ENCODE measurements at regions not wholly inside any gene's neighbourhood (a gene's known extent, or its start where the extent isn't known, plus 50 kb on each side); places are given as distances from the start of the nearest gene placed in this dataset.

DNA sequence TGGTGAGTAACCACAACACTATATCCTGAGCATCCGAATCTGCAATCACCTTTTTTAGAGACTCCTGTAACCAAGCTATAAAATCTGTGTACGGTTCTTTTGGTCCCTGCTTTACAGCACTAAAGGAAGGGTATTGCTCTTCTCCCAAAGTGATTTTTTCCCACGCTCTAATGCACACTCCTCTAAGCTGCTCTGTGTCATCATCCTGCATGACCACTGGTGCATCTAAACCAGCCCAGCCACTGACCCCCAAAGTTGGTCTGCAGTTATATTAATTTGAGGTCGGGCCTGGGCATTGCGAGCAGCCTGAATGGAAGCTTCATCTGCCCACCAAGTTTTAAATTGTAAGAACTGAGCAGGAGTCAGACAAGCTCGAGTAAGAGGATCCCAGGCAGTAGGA lies 480.0 kb downstream of the PTPRU start:
- no peak overlapping the region for H3K27ac ChIP-seq (ENCODE audit: control insufficient read depth, insufficient read depth, low read length)
- H3K9ac ChIP-seq (ENCODE audit: control insufficient read depth, extremely low read depth, insufficient read depth, low read length) = no peak overlapping the region
- no peak overlapping the region for H2AFZ ChIP-seq (ENCODE audit: control insufficient read depth, low read length)
- H3K9me1 ChIP-seq (ENCODE audit: control insufficient read depth, extremely low read depth, insufficient read depth, low read length) = peaks cover 2% of the 10 kb centered on the region
- H3K36me3 ChIP-seq (ENCODE audit: control insufficient read depth in 2 of 2, extremely low read depth in 1 of 2, insufficient read depth in 2 of 2, low read length in 2 of 2) = no peaks in the 10 kb centered on the region
- H3K27me3 ChIP-seq (ENCODE audit: control insufficient read depth, extremely low read depth, insufficient read depth, low read length) = no peaks in the 10 kb centered on the region
- H3K9me3 ChIP-seq (ENCODE audit: control insufficient read depth, low read depth, low read length) = no peaks in the 10 kb centered on the region
- H3K4me1 ChIP-seq (ENCODE audit: control insufficient read depth, extremely low read depth, insufficient read depth, low read length) = peaks cover 15% of the 10 kb centered on the region
- dilution Hi-C loops (cut with MboI; ENCODE audit: extremely low pct_ligation_motif_present, low sequenced_read_pairs) = no loop called here
- no peak overlapping the region for H3K4me3 ChIP-seq (ENCODE audit: control insufficient read depth in 2 of 3, extremely low read depth in 1 of 3, insufficient read depth in 2 of 3, low read depth in 1 of 3, low read length in 3 of 3)
- no peak for FAIRE-seq
- H3K4me2 ChIP-seq (ENCODE audit: control insufficient read depth, extremely low read depth, insufficient read depth, low read depth, low read length) = no peak overlapping the region
- TF ChIP-seq, protein P1, sequence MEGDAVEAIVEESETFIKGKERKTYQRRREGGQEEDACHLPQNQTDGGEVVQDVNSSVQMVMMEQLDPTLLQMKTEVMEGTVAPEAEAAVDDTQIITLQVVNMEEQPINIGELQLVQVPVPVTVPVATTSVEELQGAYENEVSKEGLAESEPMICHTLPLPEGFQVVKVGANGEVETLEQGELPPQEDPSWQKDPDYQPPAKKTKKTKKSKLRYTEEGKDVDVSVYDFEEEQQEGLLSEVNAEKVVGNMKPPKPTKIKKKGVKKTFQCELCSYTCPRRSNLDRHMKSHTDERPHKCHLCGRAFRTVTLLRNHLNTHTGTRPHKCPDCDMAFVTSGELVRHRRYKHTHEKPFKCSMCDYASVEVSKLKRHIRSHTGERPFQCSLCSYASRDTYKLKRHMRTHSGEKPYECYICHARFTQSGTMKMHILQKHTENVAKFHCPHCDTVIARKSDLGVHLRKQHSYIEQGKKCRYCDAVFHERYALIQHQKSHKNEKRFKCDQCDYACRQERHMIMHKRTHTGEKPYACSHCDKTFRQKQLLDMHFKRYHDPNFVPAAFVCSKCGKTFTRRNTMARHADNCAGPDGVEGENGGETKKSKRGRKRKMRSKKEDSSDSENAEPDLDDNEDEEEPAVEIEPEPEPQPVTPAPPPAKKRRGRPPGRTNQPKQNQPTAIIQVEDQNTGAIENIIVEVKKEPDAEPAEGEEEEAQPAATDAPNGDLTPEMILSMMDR (optimal IDR thresholded peaks at IDR 0.05 in 1 of 3, IDR thresholded peaks at IDR 0.05 in 1 of 3, conservative IDR thresholded peaks at IDR 0.05 in 1 of 3; ENCODE audit: extremely low read depth in 1 of 3, insufficient read depth in 2 of 3, low read length in 3 of 3) = no peak
- no peak for DNase-seq (ENCODE audit: low read depth, low spot score)
- no peaks in the 10 kb centered on the region for H4K20me1 ChIP-seq (ENCODE audit: control insufficient read depth, extremely low read depth, insufficient read depth, low read length)
- no peaks in the 10 kb centered on the region for H3K79me2 ChIP-seq (ENCODE audit: control insufficient read depth, insufficient read depth, low read length)

DNA sequence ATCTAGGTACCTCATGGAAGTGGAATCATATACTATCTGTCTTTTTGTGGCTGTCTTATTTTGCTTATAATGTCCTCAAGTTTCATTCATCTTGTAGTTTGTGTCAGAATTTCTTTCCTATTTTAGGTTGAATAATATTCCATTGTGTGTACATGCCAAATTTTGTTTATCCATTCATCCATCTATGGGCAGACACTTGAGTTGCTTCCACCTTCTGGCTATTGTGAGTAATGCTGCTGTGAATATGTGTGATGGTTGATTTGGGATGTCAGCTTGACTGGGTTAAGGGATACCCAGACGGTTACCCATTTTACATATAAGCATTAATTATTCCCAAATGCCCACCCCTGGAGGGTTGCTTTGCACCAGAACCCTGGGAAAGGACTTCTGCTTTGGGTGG lies 477.5 kb downstream of the PTPRU start:
- peaks cover 38% of the 10 kb centered on the region for H3K4me1 ChIP-seq (ENCODE audit: control insufficient read depth, extremely low read depth, insufficient read depth, low read length)
- no peaks in the 10 kb centered on the region for H3K79me2 ChIP-seq (ENCODE audit: control insufficient read depth, insufficient read depth, low read length)
- no peaks in the 10 kb centered on the region for H3K9me3 ChIP-seq (ENCODE audit: control insufficient read depth, low read depth, low read length)
- H3K36me3 ChIP-seq (ENCODE audit: control insufficient read depth in 2 of 2, extremely low read depth in 1 of 2, insufficient read depth in 2 of 2, low read length in 2 of 2) = no peaks in the 10 kb centered on the region
- no peak overlapping the region for H3K4me3 ChIP-seq (ENCODE audit: control insufficient read depth in 2 of 3, extremely low read depth in 1 of 3, insufficient read depth in 2 of 3, low read depth in 1 of 3, low read length in 3 of 3)
- H3K9me1 ChIP-seq (ENCODE audit: control insufficient read depth, extremely low read depth, insufficient read depth, low read length) = peaks cover 2% of the 10 kb centered on the region
- H4K20me1 ChIP-seq (ENCODE audit: control insufficient read depth, extremely low read depth, insufficient read depth, low read length) = no peaks in the 10 kb centered on the region
- TF ChIP-seq, protein P1 (optimal IDR thresholded peaks at IDR 0.05 in 1 of 3, IDR thresholded peaks at IDR 0.05 in 1 of 3, conservative IDR thresholded peaks at IDR 0.05 in 1 of 3; ENCODE audit: extremely low read depth in 1 of 3, insufficient read depth in 2 of 3, low read length in 3 of 3) = peak; percentile 30 to 46 (median 46)
- TF ChIP-seq EZH2 (IDR thresholded peaks at IDR 0.05; ENCODE audit: low read length) = no peak
- H2AFZ ChIP-seq (ENCODE audit: control insufficient read depth, low read length) = no peak overlapping the region
- H3K4me2 ChIP-seq (ENCODE audit: control insufficient read depth, extremely low read depth, insufficient read depth, low read depth, low read length) = no peak overlapping the region
- no peak for DNase-seq (ENCODE audit: low read depth, low spot score)
- dilution Hi-C loops (cut with MboI; ENCODE audit: extremely low pct_ligation_motif_present, low sequenced_read_pairs) = no loop called here
- no peak overlapping the region for H3K27ac ChIP-seq (ENCODE audit: control insufficient read depth, insufficient read depth, low read length)
- FAIRE-seq = peak; percentile 81
- no peak overlapping the region for H3K9ac ChIP-seq (ENCODE audit: control insufficient read depth, extremely low read depth, insufficient read depth, low read length)
- no peaks in the 10 kb centered on the region for H3K27me3 ChIP-seq (ENCODE audit: control insufficient read depth, extremely low read depth, insufficient read depth, low read length)

Measured in keratinocyte (primary cell).